ENCODE measurements at regions not wholly inside any gene's neighbourhood (a gene's known extent, or its start where the extent isn't known, plus 50 kb on each side); places are given as distances from the start of the nearest gene placed in this dataset.

- TF ChIP-seq CTCF (IDR thresholded peaks at IDR 0.05) (no peak), POLR2AphosphoS5 (IDR thresholded peaks at IDR 0.05) (no peak)
Measured at GRCh38 chr2:116211719-116212118, 1602.8 kb upstream of the DDX18 start.

Data from breast epithelium (tissue), 3 donors.